GM19324 (cell line): ENCODE measurements at regions not wholly inside any gene's neighbourhood (a gene's known extent, or its start where the extent isn't known, plus 50 kb on each side); places are given as distances from the start of the nearest gene placed in this dataset.
A peak's percentile ranks its signal among the peaks of the same experiment; 100 is the strongest.

Experiments used
- ATAC-seq: cut with Tn5 transposase; IDR thresholded peaks from one replicate; pipeline ENCODE4 v1.9.1; 2021; ENCODE audit warnings: mild to moderate bottlenecking, moderate library complexity; ENCODE audit not compliant: unreplicated experiment, low FRiP score

DNA sequence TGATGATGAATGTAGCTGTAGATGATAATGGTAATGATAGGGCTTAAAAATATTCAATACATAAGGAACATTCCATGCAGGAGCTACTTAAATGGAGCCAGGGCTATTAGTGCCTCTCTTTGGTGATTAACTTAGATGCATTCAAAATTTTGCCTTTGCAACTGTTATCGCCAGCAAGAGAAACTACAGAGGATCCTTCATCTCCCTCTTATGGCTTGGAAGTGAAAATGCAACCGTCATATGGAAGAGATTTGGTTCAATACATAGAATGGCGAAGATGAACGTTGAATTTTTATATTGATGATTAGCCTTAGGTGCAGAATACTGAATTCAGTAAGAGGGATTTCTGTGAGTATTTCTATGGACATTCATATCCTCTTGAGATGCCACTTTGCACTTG is 134.5 kb upstream of the NLGN4X start:
- no peak for ATAC-seq

DNA sequence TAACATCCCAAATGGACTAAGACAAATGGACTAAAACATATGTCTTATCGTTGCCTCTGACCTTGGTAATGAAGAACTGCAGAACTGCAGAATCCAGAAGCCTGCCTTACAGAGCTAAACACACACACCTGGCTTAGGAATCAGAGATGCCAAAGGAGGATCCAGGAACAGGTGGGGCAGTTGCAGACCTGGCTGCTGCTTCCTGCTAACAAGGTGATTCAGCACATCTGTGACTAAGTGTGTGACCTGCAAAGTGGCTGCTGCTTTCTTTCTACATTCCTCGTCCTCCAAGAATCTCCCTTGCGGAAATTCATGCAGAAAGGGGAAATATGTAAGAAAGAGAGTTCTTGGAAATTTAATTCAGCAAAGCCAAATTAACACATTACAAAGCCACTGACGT is 96.8 kb upstream of the NLGN4X start:
- no peak for ATAC-seq

DNA sequence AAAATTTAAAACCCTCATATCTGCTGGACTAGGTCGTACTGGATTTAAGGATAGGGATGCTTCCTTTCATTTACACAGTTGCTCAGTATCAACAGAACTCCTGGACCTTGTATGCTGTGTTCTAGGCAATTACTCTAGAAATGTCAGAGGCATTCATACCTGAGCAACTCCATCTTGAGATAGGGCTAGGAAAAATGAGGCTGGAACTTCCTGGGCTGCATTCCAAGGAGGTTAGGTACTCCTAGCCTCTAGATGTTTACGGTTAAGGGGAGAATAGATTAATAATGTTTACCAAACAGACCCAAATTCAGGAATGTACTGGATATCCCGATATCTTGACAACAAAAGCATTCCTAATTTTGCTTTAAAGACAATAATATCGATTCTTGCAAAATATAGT is 84.7 kb upstream of the NLGN4X start:
- ATAC-seq, result no peak

DNA sequence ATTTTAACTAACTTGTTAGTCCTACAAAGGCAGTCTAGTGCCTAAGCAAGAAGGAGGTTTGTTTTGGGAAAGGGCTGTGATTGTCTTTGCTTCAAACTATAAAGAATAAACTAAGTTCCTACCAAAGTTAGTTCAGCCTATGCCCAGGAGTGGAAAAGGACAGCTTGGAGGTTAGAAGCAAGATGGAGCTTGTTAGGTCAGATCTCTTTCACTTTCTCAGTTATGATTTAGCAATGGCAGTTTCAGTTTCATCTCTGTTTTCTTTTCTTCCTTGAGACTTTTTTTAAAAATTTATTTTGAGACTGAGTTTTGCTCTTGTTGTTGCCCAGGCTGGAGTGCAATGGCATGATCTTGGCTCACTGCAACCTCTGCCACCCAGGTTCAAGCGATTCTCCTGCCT is 82.9 kb upstream of the NLGN4X start:
- ATAC-seq, result peak; percentile 62

DNA sequence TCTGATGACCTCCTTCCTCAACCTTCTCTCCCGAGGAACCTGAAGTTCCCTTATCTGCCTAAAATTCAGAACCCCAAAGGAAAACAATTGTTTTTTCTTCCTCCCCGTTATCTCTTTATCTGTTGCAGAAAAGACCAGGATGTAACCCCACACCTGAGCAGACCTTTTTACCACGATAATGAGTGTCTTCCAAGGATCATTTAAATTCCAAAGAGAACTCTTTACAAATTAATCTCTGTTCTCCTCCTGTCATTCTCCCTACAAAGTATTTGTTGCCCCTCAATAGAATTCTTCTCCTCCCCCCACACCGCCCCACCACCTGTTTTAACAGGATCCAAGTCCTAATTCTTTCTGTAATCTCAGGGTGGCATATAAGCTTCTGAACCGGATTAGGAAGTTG is 78.5 kb upstream of the NLGN4X start:
- no peak for ATAC-seq

DNA sequence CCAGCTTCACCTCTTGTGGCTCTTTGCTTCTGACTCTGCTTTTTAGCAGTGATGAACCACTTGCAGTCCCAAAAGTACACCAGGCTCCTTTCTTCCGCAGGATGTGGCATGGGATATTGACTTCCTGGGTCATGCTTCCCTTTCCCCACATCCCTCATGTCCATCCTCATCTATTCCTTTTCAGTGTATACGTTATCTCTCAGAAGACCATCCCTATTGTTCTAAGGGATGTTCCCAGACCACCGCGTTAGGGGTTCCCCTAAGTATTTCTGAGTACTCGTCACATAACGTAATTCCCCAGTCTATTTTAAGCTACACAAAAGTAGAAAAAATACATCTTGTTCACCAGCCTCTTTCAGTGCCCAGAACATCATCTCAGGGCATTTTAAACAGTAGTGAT is 71.1 kb upstream of the NLGN4X start:
- no peak for ATAC-seq

DNA sequence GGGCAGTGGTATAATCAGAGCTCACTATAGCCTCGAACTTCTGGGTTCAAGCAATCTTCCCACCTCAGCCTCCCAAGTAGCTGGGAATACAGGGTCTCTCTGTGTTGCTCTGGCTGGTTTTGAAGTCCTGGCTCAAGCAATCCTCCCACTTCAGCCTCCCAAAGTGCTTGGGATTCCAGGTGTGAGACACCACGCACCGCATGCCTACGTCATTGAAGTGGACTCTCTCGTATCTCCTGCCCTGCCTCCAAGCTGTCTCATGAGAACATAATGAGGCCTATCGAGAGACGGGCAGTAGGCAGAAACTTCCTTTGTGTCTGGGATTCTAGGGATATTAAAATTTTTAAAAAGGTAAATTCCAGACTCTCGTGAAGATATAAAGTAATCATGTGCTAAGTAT is 65.0 kb upstream of the NLGN4X start:
- ATAC-seq, result no peak

DNA sequence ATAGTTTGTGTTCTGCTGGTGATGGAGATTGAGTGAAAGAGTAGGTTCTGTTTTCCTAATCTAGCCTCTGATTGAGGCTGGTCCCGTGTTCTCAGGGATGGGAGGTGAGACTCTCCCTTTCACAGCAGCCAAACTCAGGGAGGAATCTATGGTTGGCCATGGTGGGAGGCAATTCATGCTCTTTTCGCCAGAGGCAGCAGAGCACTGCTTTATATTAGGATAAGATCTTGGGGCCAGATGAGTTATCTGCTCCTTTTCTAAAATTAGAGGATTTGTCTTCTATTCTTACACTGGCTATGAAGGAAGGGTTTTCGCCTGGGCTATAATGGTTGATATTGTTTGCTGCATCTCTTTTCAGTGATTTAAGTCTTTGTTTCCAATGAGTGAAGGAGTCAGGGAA is 63.9 kb upstream of the NLGN4X start:
- ATAC-seq, result no peak

DNA sequence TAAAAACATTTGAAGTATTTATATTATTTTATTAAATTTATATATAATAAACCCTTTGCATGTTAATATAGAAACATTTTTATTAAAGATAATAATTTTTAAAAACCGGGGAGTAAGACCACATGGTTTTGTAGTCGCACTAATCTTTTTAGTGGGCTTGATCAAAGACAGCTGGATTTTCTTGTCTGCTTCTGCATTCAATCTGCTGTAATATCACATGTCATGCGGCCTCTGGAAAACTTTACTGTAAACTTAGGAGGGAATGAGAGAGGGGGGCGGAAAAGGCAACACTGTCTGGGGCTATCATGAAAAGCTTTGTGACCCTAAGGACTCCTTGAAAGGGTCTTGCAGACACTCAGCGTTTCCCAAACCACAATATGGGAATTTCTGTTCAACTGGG is 62.8 kb upstream of the NLGN4X start:
- ATAC-seq, result no peak

DNA sequence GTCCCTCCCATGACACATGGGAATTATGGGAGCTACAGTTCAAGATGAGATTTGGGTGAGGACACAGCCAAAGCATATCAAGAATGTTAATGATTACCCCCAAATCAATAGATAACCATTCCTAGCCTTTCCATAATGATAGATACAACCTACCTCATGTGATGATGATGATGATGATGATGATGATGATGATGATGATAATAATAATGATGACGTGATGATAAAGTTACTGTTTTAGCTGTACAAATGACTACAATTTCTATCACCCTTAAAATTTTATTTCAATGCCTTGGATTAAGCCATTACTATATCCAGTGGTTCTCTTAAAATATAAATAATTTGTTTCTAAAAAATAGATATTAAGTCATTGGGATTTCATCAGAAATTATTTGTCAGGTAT is 55.2 kb upstream of the NLGN4X start:
- ATAC-seq, result no peak

DNA sequence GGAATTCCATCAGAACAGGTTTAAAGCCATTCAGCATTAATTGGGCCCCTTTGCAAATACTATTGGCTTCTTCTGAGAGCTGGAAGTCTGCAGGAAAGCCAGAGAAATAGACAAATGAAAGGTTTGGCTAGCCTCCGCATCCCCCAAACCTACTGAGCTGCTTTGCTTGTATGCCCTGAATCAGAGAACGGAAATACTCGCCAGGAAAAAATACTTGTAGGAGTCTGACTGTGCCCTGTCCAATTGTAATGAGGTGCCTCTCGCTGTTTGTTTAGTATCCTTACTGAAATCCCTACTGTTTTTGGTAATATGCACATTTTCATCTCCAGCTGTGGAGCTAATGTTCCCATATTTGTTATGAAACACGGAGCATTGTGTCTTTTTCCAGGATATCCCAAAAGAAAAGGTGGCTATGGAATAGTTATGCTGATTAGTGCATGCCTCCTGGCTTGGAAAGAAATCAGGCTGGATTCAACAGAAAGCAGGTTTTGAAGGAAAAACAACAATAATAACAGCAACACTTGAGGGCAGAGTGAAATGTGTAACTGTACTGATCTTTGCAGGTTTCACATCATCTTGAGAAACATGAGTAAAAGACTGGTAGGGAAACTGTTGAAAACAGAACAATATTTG is 50.7 kb upstream of the NLGN4X start:
- ATAC-seq, result no peak
